ENCODE measurements at regions not wholly inside any gene's neighbourhood (a gene's known extent, or its start where the extent isn't known, plus 50 kb on each side); places are given as distances from the start of the nearest gene placed in this dataset.

DNA sequence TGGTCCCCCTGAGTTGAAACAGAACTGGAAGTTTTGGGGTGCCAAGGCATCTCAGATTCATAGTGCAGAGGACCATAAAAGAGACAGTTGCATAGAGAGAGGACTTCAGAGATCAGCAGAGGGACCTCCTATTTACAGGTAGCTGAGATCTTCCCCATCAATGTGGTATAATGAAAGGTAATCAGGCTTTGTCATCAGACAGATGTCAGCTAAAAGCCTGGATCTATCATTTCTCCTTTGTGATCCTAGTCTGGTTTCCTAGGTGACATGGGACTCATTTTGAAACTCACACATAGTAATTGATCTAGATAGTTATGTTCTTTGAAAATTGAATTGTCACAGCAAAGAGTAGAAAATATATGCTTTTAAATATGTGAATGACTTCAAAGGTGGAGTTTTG lies 443.5 kb upstream of the MAP2 start:
- no peak for DNase-seq
- Histone ChIP-seq H3K4me1 (peaks cover 0 to 5% (median 0%) of the 10 kb centered on the region in 3 donors), H3K36me3 (no peaks in the 10 kb centered on the region), H3K4me3 (no peak overlapping the region), H3K27me3 (no peaks in the 10 kb centered on the region), H3K9me3 (no peaks in the 10 kb centered on the region), H3K27ac (no peak overlapping the region)
- intact Hi-C loops (cut with DNase I), result no loop called here
- TF ChIP-seq POLR2A (IDR thresholded peaks at IDR 0.05), result no peak

DNA sequence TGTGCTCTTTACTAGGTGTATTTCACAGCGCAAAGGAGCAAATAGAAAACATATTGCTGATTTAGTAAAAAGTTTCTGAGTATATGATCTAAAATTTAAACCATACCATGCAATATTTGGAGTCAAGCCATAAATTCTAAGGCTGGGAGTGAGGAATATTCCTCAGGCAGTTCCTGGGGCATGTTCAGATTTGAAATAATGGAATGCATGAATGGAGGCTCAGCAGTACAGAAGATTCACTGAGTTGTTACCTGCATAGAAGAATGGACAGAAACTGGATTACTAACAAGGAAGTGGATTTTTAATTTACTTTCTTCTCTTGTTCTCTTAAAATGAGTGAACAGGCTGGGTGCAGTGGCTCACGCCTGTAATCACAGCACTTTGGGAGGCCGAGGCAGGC lies 441.0 kb upstream of the MAP2 start:
- Histone ChIP-seq H3K27ac (no peak overlapping the region), H3K36me3 (no peaks in the 10 kb centered on the region), H3K9me3 (no peaks in the 10 kb centered on the region), H3K27me3 (no peaks in the 10 kb centered on the region), H3K4me3 (no peak overlapping the region), H3K4me1 (peaks cover 0 to 5% (median 0%) of the 10 kb centered on the region in 3 donors)
- intact Hi-C loops (cut with DNase I), result no loop called here
- DNase-seq, result no peak
- TF ChIP-seq POLR2A (IDR thresholded peaks at IDR 0.05), result no peak
- TF ChIP-seq, protein P1, sequence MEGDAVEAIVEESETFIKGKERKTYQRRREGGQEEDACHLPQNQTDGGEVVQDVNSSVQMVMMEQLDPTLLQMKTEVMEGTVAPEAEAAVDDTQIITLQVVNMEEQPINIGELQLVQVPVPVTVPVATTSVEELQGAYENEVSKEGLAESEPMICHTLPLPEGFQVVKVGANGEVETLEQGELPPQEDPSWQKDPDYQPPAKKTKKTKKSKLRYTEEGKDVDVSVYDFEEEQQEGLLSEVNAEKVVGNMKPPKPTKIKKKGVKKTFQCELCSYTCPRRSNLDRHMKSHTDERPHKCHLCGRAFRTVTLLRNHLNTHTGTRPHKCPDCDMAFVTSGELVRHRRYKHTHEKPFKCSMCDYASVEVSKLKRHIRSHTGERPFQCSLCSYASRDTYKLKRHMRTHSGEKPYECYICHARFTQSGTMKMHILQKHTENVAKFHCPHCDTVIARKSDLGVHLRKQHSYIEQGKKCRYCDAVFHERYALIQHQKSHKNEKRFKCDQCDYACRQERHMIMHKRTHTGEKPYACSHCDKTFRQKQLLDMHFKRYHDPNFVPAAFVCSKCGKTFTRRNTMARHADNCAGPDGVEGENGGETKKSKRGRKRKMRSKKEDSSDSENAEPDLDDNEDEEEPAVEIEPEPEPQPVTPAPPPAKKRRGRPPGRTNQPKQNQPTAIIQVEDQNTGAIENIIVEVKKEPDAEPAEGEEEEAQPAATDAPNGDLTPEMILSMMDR (IDR thresholded peaks at IDR 0.05), result no peak
- WGBS, 2 donors, result 61 to 65% methylated on average over 3 of the region's 3 CpGs

DNA sequence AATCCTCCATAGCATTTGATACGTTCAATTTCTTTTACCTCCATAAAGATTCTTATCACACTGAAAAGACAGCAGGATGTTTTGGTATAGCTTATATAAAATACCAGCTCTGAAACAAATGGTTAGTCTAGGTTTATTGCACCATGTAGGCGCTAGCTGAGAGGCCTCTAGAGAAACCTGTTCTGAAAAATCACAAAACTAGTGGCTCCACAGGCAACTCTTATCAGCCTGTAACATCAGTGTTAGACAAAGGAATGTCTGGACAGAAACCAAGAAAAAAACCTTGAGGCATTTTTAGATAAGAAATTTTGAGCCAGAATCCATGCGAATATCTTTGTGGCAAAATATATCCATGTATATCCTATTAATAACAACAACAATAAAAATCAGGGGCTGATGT lies 440.4 kb upstream of the MAP2 start:
- Histone ChIP-seq H3K27ac (no peak overlapping the region), H3K4me1 (peaks cover 0 to 5% (median 0%) of the 10 kb centered on the region in 3 donors), H3K36me3 (no peaks in the 10 kb centered on the region), H3K9me3 (no peaks in the 10 kb centered on the region), H3K4me3 (no peak overlapping the region), H3K27me3 (no peaks in the 10 kb centered on the region)
- TF ChIP-seq POLR2A (IDR thresholded peaks at IDR 0.05), result no peak
- TF ChIP-seq, protein P1 (IDR thresholded peaks at IDR 0.05), result no peak
- 82 to 87% methylated on average over 3 of the region's 3 CpGs for WGBS, 2 donors
- intact Hi-C loops (cut with DNase I), result no loop called here
- no peak for DNase-seq

DNA sequence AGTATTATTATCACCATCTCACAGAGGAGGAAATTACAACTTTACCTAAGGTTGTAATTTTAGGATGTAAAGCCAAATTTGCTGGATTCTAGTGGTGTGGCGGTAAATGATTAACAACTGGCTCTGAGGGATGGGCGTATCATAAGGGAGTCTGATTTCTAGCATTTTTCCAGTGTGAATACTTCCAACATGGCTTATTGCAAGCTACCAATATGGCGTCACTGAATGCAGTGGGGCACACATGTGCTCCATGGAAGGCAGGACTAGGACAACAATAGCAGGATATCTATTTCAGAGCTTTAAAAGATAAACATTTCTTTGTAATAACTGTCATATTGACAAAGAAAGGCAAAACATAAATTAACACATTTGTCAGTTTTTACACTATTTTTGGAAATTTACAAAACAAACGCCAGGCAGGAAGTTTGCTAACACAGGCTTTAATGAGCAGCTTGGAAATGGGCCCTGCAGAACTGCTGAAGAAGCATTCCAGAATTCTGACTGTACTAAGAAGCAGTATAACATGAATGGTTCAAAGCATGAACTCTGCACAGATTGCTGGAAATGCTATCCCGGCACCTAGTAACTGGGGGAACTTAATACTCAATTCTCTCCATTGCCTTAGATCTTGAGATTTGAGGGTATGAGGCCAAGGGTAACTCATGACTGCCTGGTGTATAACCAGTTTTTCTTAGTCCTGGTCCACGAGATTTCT lies 439.3 kb upstream of the MAP2 start:
- intact Hi-C loops (cut with DNase I), result no loop called here
- WGBS, 2 donors, result 52 to 68% methylated on average over 6 of the region's 6 CpGs
- Histone ChIP-seq H3K27ac (no peak overlapping the region), H3K9me3 (no peaks in the 10 kb centered on the region), H3K4me1 (peaks cover 0 to 5% (median 0%) of the 10 kb centered on the region in 3 donors), H3K27me3 (no peaks in the 10 kb centered on the region), H3K36me3 (no peaks in the 10 kb centered on the region), H3K4me3 (no peak overlapping the region)
- TF ChIP-seq POLR2A (IDR thresholded peaks at IDR 0.05), result no peak
- TF ChIP-seq, protein P1 (IDR thresholded peaks at IDR 0.05), result no peak
- no peak for DNase-seq

DNA sequence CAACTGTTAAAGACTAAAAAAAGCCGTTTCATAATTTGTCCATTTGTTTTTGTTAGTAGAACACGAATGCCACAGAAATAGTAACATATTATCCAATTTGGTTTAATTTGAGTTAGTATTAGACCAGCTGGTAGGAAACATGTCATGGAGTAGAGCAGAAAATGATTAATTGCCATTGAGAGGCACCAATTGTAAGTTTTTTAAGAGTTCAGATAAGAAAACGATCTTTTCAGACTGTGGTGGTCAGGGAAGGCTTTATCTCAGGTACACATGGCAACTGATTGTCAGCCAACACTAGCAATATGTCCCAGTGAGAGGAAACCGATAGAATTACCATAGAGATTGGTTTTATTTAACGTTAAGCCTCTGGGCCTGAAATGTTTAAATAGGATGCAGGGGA lies 438.2 kb upstream of the MAP2 start:
- Histone ChIP-seq H3K9me3 (no peaks in the 10 kb centered on the region), H3K36me3 (no peaks in the 10 kb centered on the region), H3K27me3 (no peaks in the 10 kb centered on the region), H3K27ac (no peak overlapping the region), H3K4me3 (no peak overlapping the region), H3K4me1 (peaks cover 0 to 5% (median 0%) of the 10 kb centered on the region in 3 donors)
- no peak for DNase-seq
- TF ChIP-seq, protein P1 (IDR thresholded peaks at IDR 0.05), result no peak
- no peak for TF ChIP-seq POLR2A (IDR thresholded peaks at IDR 0.05)
- intact Hi-C loops (cut with DNase I), result no loop called here
- WGBS, 2 donors, result 45 to 50% methylated on average over 5 of the region's 5 CpGs

DNA sequence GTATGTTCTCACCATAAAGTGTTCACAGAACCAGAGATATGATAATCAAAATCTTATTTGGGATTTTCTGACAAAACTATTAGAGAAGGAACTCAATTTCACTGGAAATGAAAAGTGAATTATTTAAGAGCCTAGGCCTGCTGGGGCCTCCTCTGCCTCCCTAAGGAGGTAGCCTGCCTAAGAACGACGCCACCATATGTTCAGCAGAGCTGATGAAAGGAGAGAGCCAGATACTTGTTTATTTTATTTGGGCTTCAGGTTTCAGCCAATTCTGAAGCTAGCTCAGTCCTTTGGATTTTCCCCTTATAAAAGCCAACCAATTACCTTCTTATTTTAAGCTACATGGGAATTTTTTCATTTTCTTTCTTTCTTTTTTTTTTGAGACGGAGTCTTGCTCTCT lies 433.1 kb upstream of the MAP2 start:
- no peaks in the 10 kb centered on the region for H3K9me3 ChIP-seq
- 70 to 81% methylated on average over 3 of the region's 3 CpGs for WGBS, 2 donors
- TF ChIP-seq POLR2A (IDR thresholded peaks at IDR 0.05), result no peak
- TF ChIP-seq, protein P1 (IDR thresholded peaks at IDR 0.05), result no peak
- H3K36me3 ChIP-seq, result no peaks in the 10 kb centered on the region
- H3K4me3 ChIP-seq, result no peak overlapping the region
- intact Hi-C loops (cut with DNase I), result no loop called here
- no peaks in the 10 kb centered on the region for H3K4me1 ChIP-seq
- DNase-seq, result no peak
- no peak overlapping the region for H3K27ac ChIP-seq
- H3K27me3 ChIP-seq, result no peaks in the 10 kb centered on the region

Measured in esophagus squamous epithelium (tissue), 5 donors.